IPS-20b (cell line): ENCODE measurements at regions not wholly inside any gene's neighbourhood (a gene's known extent, or its start where the extent isn't known, plus 50 kb on each side); places are given as distances from the start of the nearest gene placed in this dataset.

Experiments
- H3K27ac ChIP-seq: one replicate; pipeline ENCODE4 v1.5.1; 2013; ENCODE audit warnings: low read length
- H3K27me3 ChIP-seq: 2 replicates; pipeline ENCODE4 v1.6.1; 2013; ENCODE audit warnings: mild to moderate bottlenecking, low read length, inconsistent platforms; ENCODE audit not compliant: insufficient read depth
- H3K36me3 ChIP-seq: 2 replicates; pipeline ENCODE4 v1.6.1; 2013; ENCODE audit warnings: low read depth, mild to moderate bottlenecking, inconsistent platforms, low read length, moderate library complexity; ENCODE audit not compliant: insufficient read depth
- H3K4me1 ChIP-seq: 2 replicates; pipeline ENCODE4 v1.6.1; 2013; ENCODE audit warnings: mild to moderate bottlenecking, control low read depth, inconsistent platforms, low read length, moderate library complexity; ENCODE audit not compliant: insufficient read depth
- H3K4me3 ChIP-seq: 2 replicates; pipeline ENCODE4 v1.5.1; 2013; ENCODE audit warnings: mild to moderate bottlenecking, low read length, inconsistent platforms
- H3K9ac ChIP-seq: 2 replicates; pipeline ENCODE4 v1.6.1; 2013; ENCODE audit warnings: low read depth, mild to moderate bottlenecking, inconsistent platforms, low read length, moderate library complexity
- H3K9me3 ChIP-seq: 2 replicates; pipeline ENCODE4 v1.6.1; 2013; ENCODE audit warnings: mild to moderate bottlenecking, low read depth, low read length, inconsistent platforms; ENCODE audit not compliant: insufficient read depth

- no peak overlapping the region for H3K4me3 ChIP-seq
- H3K27me3 ChIP-seq: no peaks in the 10 kb centered on the region
- H3K27ac ChIP-seq: no peak overlapping the region
- H3K4me1 ChIP-seq: peaks cover 3% of the 10 kb centered on the region; the same call in 1 of the 2 replicates
- H3K9me3 ChIP-seq: no peaks in the 10 kb centered on the region
- no peaks in the 10 kb centered on the region for H3K36me3 ChIP-seq
- H3K9ac ChIP-seq: no peak overlapping the region
Measured at GRCh38 chr13:20337884-20338551, 105.9 kb upstream of the GJB6 start.

- H3K4me3 ChIP-seq: no peak overlapping the region
- no peaks in the 10 kb centered on the region for H3K36me3 ChIP-seq
- H3K4me1 ChIP-seq: peaks cover 11% of the 10 kb centered on the region; the same call in 1 of the 2 replicates
- no peaks in the 10 kb centered on the region for H3K27me3 ChIP-seq
- H3K9me3 ChIP-seq: no peaks in the 10 kb centered on the region
- no peak overlapping the region for H3K9ac ChIP-seq
- H3K27ac ChIP-seq: no peak overlapping the region
Measured at GRCh38 chr13:20336761-20337160, 104.6 kb upstream of the GJB6 start.

GRCh38 chr13:20334309-20334708 is 102.2 kb upstream of the GJB6 start:
- no peak overlapping the region for H3K27ac ChIP-seq
- no peaks in the 10 kb centered on the region for H3K36me3 ChIP-seq
- H3K4me1 ChIP-seq: peaks cover 13% of the 10 kb centered on the region; the same call in 1 of the 2 replicates
- H3K4me3 ChIP-seq: no peak overlapping the region
- no peaks in the 10 kb centered on the region for H3K9me3 ChIP-seq
- H3K9ac ChIP-seq: no peak overlapping the region
- H3K27me3 ChIP-seq: no peaks in the 10 kb centered on the region

GRCh38 chr13:20332361-20333096 is 100.4 kb upstream of the GJB6 start:
- no peak overlapping the region for H3K4me3 ChIP-seq
- H3K27ac ChIP-seq: no peak overlapping the region
- no peaks in the 10 kb centered on the region for H3K27me3 ChIP-seq
- H3K9ac ChIP-seq: no peak overlapping the region
- peaks cover 13% of the 10 kb centered on the region; the same call in 1 of the 2 replicates for H3K4me1 ChIP-seq
- H3K36me3 ChIP-seq: no peaks in the 10 kb centered on the region
- H3K9me3 ChIP-seq: no peaks in the 10 kb centered on the region

GRCh38 chr13:20331949-20332348 is 99.8 kb upstream of the GJB6 start:
- H3K36me3 ChIP-seq: no peaks in the 10 kb centered on the region
- no peaks in the 10 kb centered on the region for H3K9me3 ChIP-seq
- H3K9ac ChIP-seq: no peak overlapping the region
- no peak overlapping the region for H3K27ac ChIP-seq
- no peaks in the 10 kb centered on the region for H3K27me3 ChIP-seq
- peaks cover 13% of the 10 kb centered on the region; the same call in 1 of the 2 replicates for H3K4me1 ChIP-seq
- no peak overlapping the region for H3K4me3 ChIP-seq

- H3K27me3 ChIP-seq: no peaks in the 10 kb centered on the region
- H3K9me3 ChIP-seq: no peaks in the 10 kb centered on the region
- no peak overlapping the region for H3K9ac ChIP-seq
- H3K27ac ChIP-seq: no peak overlapping the region
- no peaks in the 10 kb centered on the region for H3K36me3 ChIP-seq
- H3K4me1 ChIP-seq: peaks cover 13% of the 10 kb centered on the region; the same call in 1 of the 2 replicates
- H3K4me3 ChIP-seq: no peak overlapping the region
Measured at GRCh38 chr13:20331419-20331818, 99.3 kb upstream of the GJB6 start.

GRCh38 chr13:20326809-20327208 is 94.7 kb upstream of the GJB6 start:
- H3K4me3 ChIP-seq: no peak overlapping the region
- H3K27me3 ChIP-seq: no peaks in the 10 kb centered on the region
- no peak overlapping the region for H3K27ac ChIP-seq

GRCh38 chr13:20326276-20326675 is 94.2 kb upstream of the GJB6 start:
- no peak overlapping the region for H3K9ac ChIP-seq
- H3K27ac ChIP-seq: no peak overlapping the region
- H3K27me3 ChIP-seq: no peaks in the 10 kb centered on the region
- H3K4me1 ChIP-seq: no peaks in the 10 kb centered on the region
- H3K9me3 ChIP-seq: peaks cover 9% of the 10 kb centered on the region
- no peak overlapping the region for H3K4me3 ChIP-seq
- H3K36me3 ChIP-seq: no peaks in the 10 kb centered on the region

More at GRCh38 chr13:20326809-20327208, 94.7 kb upstream of the GJB6 start:
- Histone ChIP-seq H3K9ac (no peak overlapping the region), H3K36me3 (no peaks in the 10 kb centered on the region), H3K4me1 (0 out of 2 replicates have a peak, but pooled peaks cover 2% of the 10 kb centered on the region), H3K9me3 (peaks cover 9% of the 10 kb centered on the region)

- no peaks in the 10 kb centered on the region for H3K36me3 ChIP-seq
- no peak overlapping the region for H3K4me3 ChIP-seq
- no peak overlapping the region for H3K27ac ChIP-seq
- H3K9me3 ChIP-seq: peaks cover 9% of the 10 kb centered on the region
- no peak overlapping the region for H3K9ac ChIP-seq
- H3K27me3 ChIP-seq: no peaks in the 10 kb centered on the region
- H3K4me1 ChIP-seq: no peaks in the 10 kb centered on the region
Measured at GRCh38 chr13:20320885-20321284, 88.8 kb upstream of the GJB6 start.

GRCh38 chr13:20313896-20314295 is 81.8 kb upstream of the GJB6 start:
- Histone ChIP-seq H3K9me3 (no peaks in the 10 kb centered on the region), H3K27me3 (no peaks in the 10 kb centered on the region), H3K36me3 (no peaks in the 10 kb centered on the region), H3K27ac (no peak overlapping the region), H3K4me3 (no peak overlapping the region), H3K9ac (no peak overlapping the region), H3K4me1 (no peaks in the 10 kb centered on the region)

DNA sequence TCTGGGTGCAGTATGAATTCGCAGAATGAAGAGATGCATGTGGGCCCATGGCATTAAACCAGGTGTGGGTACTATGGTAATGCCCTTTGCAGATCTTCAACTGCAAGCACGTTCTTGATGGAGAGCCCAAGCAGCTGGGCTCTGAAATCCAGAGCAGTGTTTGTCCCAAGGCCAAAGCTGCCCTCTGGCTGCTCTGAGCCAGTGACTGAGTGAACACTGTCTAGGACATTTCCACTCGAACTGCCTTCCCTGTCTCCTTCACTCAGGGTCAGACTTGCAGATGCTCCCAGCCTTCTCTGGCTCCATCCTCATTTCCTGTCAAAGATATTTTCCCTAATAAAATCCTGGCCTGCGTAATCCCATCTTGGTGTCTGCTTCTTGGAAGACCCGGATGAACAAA is 80.2 kb upstream of the GJB6 start:
- Histone ChIP-seq H3K4me3 (no peak overlapping the region), H3K27me3 (no peaks in the 10 kb centered on the region), H3K9ac (no peak overlapping the region), H3K36me3 (no peaks in the 10 kb centered on the region), H3K4me1 (no peaks in the 10 kb centered on the region), H3K27ac (no peak overlapping the region), H3K9me3 (peaks cover 3% of the 10 kb centered on the region; the same call in 1 of the 2 replicates)

DNA sequence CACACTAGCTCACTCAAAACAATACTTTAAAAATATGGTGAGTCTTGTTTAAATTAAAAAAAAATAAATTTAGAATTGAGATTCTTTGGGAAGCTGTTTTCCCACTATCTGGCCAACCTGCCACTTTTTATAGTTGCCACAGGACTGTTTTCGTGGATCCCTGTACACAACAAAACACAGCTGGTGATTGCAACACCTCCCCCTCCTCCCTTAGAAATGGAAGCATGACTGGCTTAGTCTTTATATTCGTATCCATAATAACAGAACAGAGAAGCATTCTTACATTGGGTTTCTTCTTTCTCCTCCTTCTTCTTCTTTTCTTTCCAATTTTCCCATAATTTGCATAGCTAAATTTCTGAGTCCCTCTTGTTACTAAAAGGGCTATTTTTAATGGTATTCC is 79.5 kb upstream of the GJB6 start:
- Histone ChIP-seq H3K9me3 (peaks cover 3% of the 10 kb centered on the region; the same call in 1 of the 2 replicates), H3K27me3 (no peaks in the 10 kb centered on the region), H3K27ac (no peak overlapping the region), H3K4me3 (no peak overlapping the region), H3K36me3 (no peaks in the 10 kb centered on the region), H3K4me1 (no peaks in the 10 kb centered on the region), H3K9ac (no peak overlapping the region)
